Ishikawa (cell line): ENCODE measurements at regions not wholly inside any gene's neighbourhood (a gene's known extent, or its start where the extent isn't known, plus 50 kb on each side); places are given as distances from the start of the nearest gene placed in this dataset.

ENCODE experiments used
- CEBPB ChIP-seq: IDR thresholded peaks from 2 replicates; pipeline ENCODE4 v1.6.1; 2012
- CREB1 ChIP-seq: IDR thresholded peaks from 2 replicates; pipeline ENCODE4 v1.6.1; 2012; ENCODE audit warnings: low read depth
- EGR1 ChIP-seq: IDR thresholded peaks from 2 replicates; pipeline ENCODE4 v1.6.1; 2012
- EP300 ChIP-seq: IDR thresholded peaks from 2 replicates; pipeline ENCODE4 v1.6.1; 2012; ENCODE audit warnings: borderline replicate concordance
- FOXM1 ChIP-seq: IDR thresholded peaks from 2 replicates; pipeline ENCODE4 v1.6.1; 2012; ENCODE audit warnings: low read depth, borderline replicate concordance
- NFIC ChIP-seq: IDR thresholded peaks from 2 replicates; pipeline ENCODE4 v1.6.1; 2012
- RAD21 ChIP-seq: IDR thresholded peaks from 2 replicates; pipeline ENCODE4 v1.6.1; 2012; ENCODE audit warnings: low read depth
- TAF1 ChIP-seq: IDR thresholded peaks from 2 replicates; pipeline ENCODE4 v1.6.1; 2012; ENCODE audit warnings: low read depth, mild to moderate bottlenecking
- TCF12 ChIP-seq: IDR thresholded peaks from 2 replicates; pipeline ENCODE4 v1.6.1; 2012; ENCODE audit warnings: low read depth
- TEAD4 ChIP-seq: IDR thresholded peaks from 2 replicates; pipeline ENCODE4 v1.6.1; 2012
- YY1 ChIP-seq: IDR thresholded peaks from 2 replicates; pipeline ENCODE4 v1.6.1; 2012; ENCODE audit warnings: low read depth
- ZBTB7A ChIP-seq: IDR thresholded peaks from 2 replicates; pipeline ENCODE4 v1.6.1; 2012; ENCODE audit warnings: low read depth
- TF ChIP-seq, protein P1 (sequence below): IDR thresholded peaks from 2 replicates; pipeline ENCODE4 v1.6.1; 2012
- TF ChIP-seq, protein P2 (sequence below): IDR thresholded peaks from 2 replicates; pipeline ENCODE4 v1.6.1; 2012
- TF ChIP-seq, protein P3 (sequence below): IDR thresholded peaks from 2 replicates; pipeline ENCODE4 v1.6.1; 2012; ENCODE audit warnings: low read depth, mild to moderate bottlenecking

DNA sequence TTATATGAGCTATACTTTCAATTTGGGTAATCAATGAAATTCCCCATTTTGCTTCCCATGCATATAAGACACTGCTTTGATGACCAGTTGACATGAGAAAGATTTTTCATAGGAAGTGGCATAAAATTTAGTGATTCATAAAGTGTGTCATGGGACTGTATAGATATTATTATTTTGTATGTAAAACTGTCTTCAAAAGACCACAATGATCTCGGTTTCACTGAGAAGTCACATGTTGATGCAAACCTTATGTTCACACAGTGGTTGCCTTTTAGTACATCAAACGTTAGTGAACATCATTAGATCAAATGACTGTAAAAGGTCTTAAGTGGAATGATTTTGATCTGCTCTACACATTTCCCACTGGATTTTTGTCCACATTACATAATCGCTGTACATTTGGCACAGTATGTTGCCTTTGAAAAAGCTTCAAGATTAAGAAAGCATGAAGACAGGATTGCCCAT, 349.2 kb upstream of the MEF2C start:
- TF ChIP-seq TCF12 (no peak), CREB1 (no peak), RAD21 (no peak), TEAD4 (no peak), TAF1 (no peak), ZBTB7A (no peak), FOXM1 (no peak), NFIC (no peak), EGR1 (no peak), EP300 (no peak)
- TF ChIP-seq, protein P1, sequence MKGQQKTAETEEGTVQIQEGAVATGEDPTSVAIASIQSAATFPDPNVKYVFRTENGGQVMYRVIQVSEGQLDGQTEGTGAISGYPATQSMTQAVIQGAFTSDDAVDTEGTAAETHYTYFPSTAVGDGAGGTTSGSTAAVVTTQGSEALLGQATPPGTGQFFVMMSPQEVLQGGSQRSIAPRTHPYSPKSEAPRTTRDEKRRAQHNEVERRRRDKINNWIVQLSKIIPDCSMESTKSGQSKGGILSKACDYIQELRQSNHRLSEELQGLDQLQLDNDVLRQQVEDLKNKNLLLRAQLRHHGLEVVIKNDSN = no peak

DNA sequence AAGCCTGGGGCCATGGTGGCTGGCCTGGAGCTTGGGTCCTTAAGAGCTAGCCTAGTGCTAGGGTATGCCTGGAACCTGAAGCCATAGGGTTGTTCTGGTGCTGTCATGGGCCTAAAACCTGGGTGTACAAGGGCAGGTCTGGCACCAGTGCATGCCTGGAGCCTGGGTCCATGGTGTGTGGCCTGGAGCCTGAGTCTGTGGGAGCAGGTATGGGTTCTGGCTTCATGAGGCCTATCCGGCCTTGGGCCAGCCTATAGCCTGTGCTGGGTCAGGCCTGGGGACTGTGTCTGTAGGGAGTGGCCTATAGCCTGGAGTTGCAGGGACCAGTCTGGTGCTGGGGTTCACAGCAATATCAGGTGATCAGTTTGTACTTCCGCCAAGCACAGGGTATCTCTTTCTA, 347.2 kb upstream of the MEF2C start:
- no peak for TF ChIP-seq YY1
- TF ChIP-seq ZBTB7A = no peak
- TF ChIP-seq CREB1 = no peak
- no peak for TF ChIP-seq FOXM1
- TF ChIP-seq NFIC = no peak
- no peak for TF ChIP-seq RAD21
- TF ChIP-seq, protein P1 = no peak
- TF ChIP-seq, protein P2, sequence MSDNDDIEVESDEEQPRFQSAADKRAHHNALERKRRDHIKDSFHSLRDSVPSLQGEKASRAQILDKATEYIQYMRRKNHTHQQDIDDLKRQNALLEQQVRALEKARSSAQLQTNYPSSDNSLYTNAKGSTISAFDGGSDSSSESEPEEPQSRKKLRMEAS = no peak

DNA sequence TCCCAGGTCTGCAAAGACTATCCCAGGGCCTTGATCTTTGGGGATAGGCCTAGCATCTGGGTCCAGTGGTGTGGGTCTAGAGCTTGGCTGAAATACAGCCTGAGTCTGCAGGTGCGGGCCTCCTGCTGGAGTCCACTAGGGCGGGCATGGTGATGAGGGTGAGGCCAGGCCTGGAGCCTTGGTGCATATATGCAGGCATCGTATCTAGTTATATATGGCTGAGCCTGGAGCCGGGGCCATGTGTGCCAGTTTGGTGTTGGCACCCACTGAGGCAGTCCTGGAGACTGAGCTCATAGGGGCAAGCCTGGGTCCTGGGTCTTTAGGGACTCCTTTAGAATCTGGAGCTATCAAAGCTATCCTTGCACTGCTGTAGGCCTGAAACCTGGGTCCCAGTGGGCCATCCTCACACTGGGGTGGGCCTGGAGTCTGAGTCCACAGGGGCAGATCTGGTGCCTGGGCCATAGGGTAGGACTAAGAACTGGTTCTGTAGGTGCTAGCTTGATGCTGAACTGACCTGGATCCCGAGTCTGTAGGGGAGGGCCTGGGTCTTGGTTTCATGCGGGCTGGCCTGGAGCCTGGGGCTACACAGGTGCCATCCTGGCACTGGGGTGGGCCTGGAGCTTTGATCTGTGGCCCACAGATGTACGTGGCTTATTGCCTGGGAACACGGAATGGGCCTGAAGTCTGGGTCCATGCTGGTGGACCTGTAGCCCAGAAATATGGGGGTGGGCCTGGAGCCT, 346.5 kb upstream of the MEF2C start:
- TF ChIP-seq RAD21 = no peak
- no peak for TF ChIP-seq YY1
- TF ChIP-seq ZBTB7A = no peak
- no peak for TF ChIP-seq TAF1
- TF ChIP-seq FOXM1 = no peak
- TF ChIP-seq, protein P1 = no peak
- TF ChIP-seq TCF12 = no peak
- no peak for TF ChIP-seq EP300

DNA sequence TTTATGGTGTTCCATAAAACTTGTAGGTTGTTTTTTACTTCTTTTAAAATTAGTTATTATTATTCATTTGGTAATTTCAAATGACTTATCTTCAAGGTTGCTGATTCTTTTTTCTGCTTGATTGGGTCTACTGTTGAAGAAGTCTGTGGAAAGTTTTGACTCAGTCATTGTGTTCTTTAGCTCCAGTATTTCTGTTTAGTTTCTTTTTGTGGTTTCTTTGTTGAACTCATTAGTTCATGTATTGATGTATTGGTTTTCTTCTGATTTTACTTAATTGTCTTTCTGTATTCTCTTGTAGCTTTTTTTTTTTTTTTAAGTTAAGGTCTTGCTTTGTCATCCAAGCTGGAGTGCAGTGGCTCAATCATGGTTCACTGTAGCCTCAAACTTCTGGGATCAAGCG, 345.4 kb upstream of the MEF2C start:
- no peak for TF ChIP-seq NFIC
- TF ChIP-seq RAD21 = no peak
- TF ChIP-seq ZBTB7A = no peak
- no peak for TF ChIP-seq FOXM1
- TF ChIP-seq TCF12 = no peak
- no peak for TF ChIP-seq TAF1
- TF ChIP-seq, protein P1 = no peak
- TF ChIP-seq EP300 = no peak

DNA sequence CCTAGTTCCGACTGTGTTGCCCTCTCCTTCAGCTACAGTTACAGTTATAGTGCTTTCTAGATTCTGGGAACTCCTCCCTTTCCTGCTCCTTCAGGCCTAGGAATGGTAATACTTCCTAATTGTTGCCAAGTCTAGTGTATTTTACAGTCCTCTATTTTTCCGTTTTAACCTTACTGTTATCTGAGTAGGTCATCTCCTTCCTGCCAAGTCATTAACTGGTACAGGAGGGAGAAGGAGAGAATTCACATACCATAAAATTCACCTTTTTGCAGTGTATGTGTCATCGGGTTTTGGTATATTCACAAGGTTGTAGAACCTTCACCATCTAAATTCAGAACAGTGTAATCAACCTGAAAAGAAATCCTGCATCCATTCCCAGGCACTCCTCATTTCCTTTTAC, 335.4 kb upstream of the MEF2C start:
- TF ChIP-seq CEBPB (no peak), TCF12 (no peak), YY1 (no peak), RAD21 (no peak), EGR1 (no peak), NFIC (no peak), TAF1 (no peak), EP300 (no peak)
- TF ChIP-seq, protein P2 = no peak
- TF ChIP-seq, protein P1 = no peak

DNA sequence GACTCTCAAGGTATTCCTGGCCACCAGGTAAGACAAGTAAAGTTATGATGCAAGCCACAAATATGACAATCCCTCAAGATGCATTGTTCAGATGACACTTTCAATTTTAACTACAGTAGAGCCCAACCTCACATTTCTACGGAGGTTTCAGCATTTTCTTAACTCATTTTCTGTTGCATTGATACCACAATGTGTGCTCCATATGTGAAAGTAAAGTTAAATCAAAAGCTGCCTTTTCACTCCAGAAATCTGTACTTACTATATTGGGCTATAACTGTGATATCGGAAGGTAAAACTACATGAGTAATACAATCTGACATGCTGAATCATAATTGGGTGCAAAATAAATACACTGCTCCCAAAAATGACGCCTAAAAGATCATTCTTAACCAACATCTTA, 333.6 kb upstream of the MEF2C start:
- TF ChIP-seq TAF1 (no peak), TEAD4 (no peak), NFIC (no peak), CREB1 (no peak), FOXM1 (no peak), TCF12 (no peak), ZBTB7A (no peak)
- TF ChIP-seq, protein P3, sequence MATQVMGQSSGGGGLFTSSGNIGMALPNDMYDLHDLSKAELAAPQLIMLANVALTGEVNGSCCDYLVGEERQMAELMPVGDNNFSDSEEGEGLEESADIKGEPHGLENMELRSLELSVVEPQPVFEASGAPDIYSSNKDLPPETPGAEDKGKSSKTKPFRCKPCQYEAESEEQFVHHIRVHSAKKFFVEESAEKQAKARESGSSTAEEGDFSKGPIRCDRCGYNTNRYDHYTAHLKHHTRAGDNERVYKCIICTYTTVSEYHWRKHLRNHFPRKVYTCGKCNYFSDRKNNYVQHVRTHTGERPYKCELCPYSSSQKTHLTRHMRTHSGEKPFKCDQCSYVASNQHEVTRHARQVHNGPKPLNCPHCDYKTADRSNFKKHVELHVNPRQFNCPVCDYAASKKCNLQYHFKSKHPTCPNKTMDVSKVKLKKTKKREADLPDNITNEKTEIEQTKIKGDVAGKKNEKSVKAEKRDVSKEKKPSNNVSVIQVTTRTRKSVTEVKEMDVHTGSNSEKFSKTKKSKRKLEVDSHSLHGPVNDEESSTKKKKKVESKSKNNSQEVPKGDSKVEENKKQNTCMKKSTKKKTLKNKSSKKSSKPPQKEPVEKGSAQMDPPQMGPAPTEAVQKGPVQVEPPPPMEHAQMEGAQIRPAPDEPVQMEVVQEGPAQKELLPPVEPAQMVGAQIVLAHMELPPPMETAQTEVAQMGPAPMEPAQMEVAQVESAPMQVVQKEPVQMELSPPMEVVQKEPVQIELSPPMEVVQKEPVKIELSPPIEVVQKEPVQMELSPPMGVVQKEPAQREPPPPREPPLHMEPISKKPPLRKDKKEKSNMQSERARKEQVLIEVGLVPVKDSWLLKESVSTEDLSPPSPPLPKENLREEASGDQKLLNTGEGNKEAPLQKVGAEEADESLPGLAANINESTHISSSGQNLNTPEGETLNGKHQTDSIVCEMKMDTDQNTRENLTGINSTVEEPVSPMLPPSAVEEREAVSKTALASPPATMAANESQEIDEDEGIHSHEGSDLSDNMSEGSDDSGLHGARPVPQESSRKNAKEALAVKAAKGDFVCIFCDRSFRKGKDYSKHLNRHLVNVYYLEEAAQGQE = no peak
- TF ChIP-seq, protein P2 = no peak
- TF ChIP-seq, protein P1 = no peak
